ENCODE measurements at regions not wholly inside any gene's neighbourhood (a gene's known extent, or its start where the extent isn't known, plus 50 kb on each side); places are given as distances from the start of the nearest gene placed in this dataset.

DNA sequence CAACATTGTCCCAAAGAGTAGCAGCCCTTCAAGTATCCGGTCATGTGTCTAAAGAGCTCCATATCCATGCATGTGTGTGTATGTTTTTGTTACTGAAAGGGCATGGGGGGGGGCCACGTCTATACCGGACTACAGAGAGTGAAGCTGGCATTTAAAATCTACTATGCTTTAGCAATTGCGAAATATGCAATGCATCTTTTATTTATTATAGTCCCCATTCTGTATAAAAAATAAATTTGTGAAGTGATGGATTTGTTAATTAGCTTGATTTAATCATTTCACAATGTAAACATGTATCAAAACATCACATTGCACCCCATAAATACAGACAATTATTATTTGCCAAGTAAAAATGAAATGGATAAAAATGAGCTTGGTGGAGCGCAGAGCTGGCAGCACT is 149.4 kb upstream of the ID2 start:
- no peak overlapping the region for H4K8ac ChIP-seq (replicated peaks; ENCODE audit: insufficient read length, low read depth, low read length)
- H3K27ac ChIP-seq (ENCODE audit: insufficient read length, low read depth, low read length) = no peak overlapping the region
- no peak overlapping the region for H3K4ac ChIP-seq (ENCODE audit: low read depth, low read length)
- Mint-ChIP-seq H3K4me1 (peaks cover 4 to 17% of the 10 kb centered on the region in 2 experiments), H3K9me3 (peaks cover 4 to 13% of the 10 kb centered on the region in 2 experiments), H3K27ac (no peak overlapping the region), H3K27me3 (ENCODE audit: low read depth) (peaks cover 8% of the 10 kb centered on the region), H3K36me3 (ENCODE audit: insufficient read depth in 1 of 3, low read depth in 3 of 3) (peaks cover 0 to 12% (median 6%) of the 10 kb centered on the region in 3 experiments; a peak in 4 of 7 replicates), H3K4me3 (no peak overlapping the region)
- no peaks in the 10 kb centered on the region for H3K23me2 ChIP-seq (ENCODE audit: insufficient read length, low read depth, low read length, poor library complexity, severe bottlenecking)
- H4K20me1 ChIP-seq (ENCODE audit: control insufficient read depth, insufficient read depth, insufficient read length) = no peaks in the 10 kb centered on the region
- no peak overlapping the region for H2BK20ac ChIP-seq (ENCODE audit: low read depth, low read length, poor library complexity, severe bottlenecking)
- H3K14ac ChIP-seq (ENCODE audit: insufficient read depth, low read length) = no peak overlapping the region
- H2AFZ ChIP-seq (ENCODE audit: low read length) = no peak overlapping the region
- no peak overlapping the region for H4K5ac ChIP-seq (ENCODE audit: insufficient read length, low read depth, low read length)
- H2BK120ac ChIP-seq (ENCODE audit: low read depth, low read length, poor library complexity, severe bottlenecking) = no peak overlapping the region
- H3K56ac ChIP-seq (ENCODE audit: insufficient read length, low read depth, low read length) = no peak overlapping the region
- H3K18ac ChIP-seq (ENCODE audit: insufficient read length, low read depth, low read length) = no peak overlapping the region
- H2BK5ac ChIP-seq (ENCODE audit: insufficient read length, low read length) = no peak overlapping the region
- H3K79me2 ChIP-seq (ENCODE audit: insufficient read depth, low read length) = no peaks in the 10 kb centered on the region
- H3K9me3 ChIP-seq (ENCODE audit: control insufficient read depth, low read depth, low read length) = no peaks in the 10 kb centered on the region
- no peak overlapping the region for H3K4me2 ChIP-seq (ENCODE audit: insufficient read depth, insufficient read length, low read length)
- no peak overlapping the region for H3T11ph ChIP-seq (ENCODE audit: low read length)
- no peaks in the 10 kb centered on the region for H3K27me3 ChIP-seq (ENCODE audit: insufficient read depth, low read length)
- H2BK12ac ChIP-seq (ENCODE audit: insufficient read length, low read depth, low read length) = no peak overlapping the region
- H3K4me1 ChIP-seq (ENCODE audit: insufficient read depth, low read length) = no peaks in the 10 kb centered on the region
- WGBS (ENCODE audit: extremely low coverage, insufficient read length, low lambda C conversion rate) = no CpG with 5 or more reads among the region's 5 CpGs
- no peak overlapping the region for H2AK5ac ChIP-seq (ENCODE audit: insufficient read length, low read length)
- no peak overlapping the region for H2BK15ac ChIP-seq (ENCODE audit: low read depth, low read length)
- no peak overlapping the region for H3K23ac ChIP-seq (ENCODE audit: insufficient read length, low read depth, low read length)
- TF ChIP-seq, protein P1, sequence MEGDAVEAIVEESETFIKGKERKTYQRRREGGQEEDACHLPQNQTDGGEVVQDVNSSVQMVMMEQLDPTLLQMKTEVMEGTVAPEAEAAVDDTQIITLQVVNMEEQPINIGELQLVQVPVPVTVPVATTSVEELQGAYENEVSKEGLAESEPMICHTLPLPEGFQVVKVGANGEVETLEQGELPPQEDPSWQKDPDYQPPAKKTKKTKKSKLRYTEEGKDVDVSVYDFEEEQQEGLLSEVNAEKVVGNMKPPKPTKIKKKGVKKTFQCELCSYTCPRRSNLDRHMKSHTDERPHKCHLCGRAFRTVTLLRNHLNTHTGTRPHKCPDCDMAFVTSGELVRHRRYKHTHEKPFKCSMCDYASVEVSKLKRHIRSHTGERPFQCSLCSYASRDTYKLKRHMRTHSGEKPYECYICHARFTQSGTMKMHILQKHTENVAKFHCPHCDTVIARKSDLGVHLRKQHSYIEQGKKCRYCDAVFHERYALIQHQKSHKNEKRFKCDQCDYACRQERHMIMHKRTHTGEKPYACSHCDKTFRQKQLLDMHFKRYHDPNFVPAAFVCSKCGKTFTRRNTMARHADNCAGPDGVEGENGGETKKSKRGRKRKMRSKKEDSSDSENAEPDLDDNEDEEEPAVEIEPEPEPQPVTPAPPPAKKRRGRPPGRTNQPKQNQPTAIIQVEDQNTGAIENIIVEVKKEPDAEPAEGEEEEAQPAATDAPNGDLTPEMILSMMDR (conservative IDR thresholded peaks at IDR 0.05) = no peak
- H4K91ac ChIP-seq (ENCODE audit: insufficient read length, low read depth, low read length) = no peak overlapping the region
- H3K9ac ChIP-seq (ENCODE audit: extremely low read depth, insufficient read length, low read length) = no peak overlapping the region
- no peaks in the 10 kb centered on the region for H3K79me1 ChIP-seq (ENCODE audit: insufficient read depth, low read depth, low read length, poor library complexity, severe bottlenecking)
- no peak for DNase-seq

Data from H9 (cell line).